ENCODE measurements at regions not wholly inside any gene's neighbourhood (a gene's known extent, or its start where the extent isn't known, plus 50 kb on each side); places are given as distances from the start of the nearest gene placed in this dataset.
A peak's percentile ranks its signal among the peaks of the same experiment; 100 is the strongest.

DNA sequence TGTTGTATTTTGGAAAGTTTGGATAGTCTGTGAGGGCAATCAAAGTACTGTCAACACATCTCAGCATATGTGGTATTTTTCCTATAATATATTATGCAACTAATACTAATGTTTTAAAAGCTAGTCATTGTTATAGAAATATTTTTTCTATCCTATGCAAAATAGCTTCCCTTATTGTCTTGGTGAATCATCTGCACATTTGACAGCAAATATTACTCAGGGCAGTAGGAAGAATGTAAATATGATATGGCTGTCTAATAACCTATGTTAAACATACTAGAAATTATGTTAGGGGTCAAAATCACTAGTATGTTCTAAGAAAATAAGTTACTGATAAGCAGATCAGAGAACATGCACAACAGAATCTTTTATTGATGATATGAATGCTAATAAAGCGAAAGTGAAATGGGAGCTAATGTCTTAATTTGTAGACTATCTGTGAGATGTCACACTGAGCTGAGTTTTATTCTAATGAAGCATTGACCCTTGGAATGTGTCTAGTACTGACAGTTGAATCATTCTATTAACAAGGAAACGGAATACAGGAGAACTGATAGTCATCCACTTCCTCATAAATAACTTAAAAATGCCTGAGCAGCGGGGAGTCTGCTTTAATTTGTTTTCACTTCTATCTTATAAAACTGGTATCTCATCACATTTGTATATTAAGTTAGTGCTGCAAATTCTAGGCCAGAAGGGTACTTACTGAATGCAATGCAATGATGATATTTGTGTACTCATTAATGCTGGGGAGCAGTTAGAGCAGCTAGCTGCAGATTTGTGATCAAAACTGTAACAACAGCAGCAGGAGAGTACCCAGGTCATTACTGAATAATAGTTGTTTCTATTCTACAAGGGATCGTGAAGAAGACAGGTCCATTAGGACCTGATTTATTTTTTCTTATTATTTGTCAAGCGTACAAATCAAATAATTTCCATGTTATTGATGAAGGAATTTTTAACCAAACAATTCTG is 440.3 kb upstream of the AADAT start:
- H3K36me3 ChIP-seq (ENCODE audit: control insufficient read depth, insufficient read depth, low read length) = no peaks in the 10 kb centered on the region
- H3K27me3 ChIP-seq (ENCODE audit: control insufficient read depth, insufficient read depth, low read length) = no peaks in the 10 kb centered on the region
- no peak for FAIRE-seq
- no peak overlapping the region for H3K4me3 ChIP-seq (ENCODE audit: low read depth, low read length)
- TF ChIP-seq, protein P1, sequence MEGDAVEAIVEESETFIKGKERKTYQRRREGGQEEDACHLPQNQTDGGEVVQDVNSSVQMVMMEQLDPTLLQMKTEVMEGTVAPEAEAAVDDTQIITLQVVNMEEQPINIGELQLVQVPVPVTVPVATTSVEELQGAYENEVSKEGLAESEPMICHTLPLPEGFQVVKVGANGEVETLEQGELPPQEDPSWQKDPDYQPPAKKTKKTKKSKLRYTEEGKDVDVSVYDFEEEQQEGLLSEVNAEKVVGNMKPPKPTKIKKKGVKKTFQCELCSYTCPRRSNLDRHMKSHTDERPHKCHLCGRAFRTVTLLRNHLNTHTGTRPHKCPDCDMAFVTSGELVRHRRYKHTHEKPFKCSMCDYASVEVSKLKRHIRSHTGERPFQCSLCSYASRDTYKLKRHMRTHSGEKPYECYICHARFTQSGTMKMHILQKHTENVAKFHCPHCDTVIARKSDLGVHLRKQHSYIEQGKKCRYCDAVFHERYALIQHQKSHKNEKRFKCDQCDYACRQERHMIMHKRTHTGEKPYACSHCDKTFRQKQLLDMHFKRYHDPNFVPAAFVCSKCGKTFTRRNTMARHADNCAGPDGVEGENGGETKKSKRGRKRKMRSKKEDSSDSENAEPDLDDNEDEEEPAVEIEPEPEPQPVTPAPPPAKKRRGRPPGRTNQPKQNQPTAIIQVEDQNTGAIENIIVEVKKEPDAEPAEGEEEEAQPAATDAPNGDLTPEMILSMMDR (IDR thresholded peaks at IDR 0.05; ENCODE audit: insufficient read depth, low read length, severe bottlenecking) = no peak
- DNase-seq (ENCODE audit: low read depth) = peak; percentile 0

- DNase-seq (ENCODE audit: low read depth) (no peak), FAIRE-seq (no peak)
- no peaks in the 10 kb centered on the region for H3K36me3 ChIP-seq (ENCODE audit: control insufficient read depth, insufficient read depth, low read length)
- TF ChIP-seq, protein P1 (IDR thresholded peaks at IDR 0.05; ENCODE audit: insufficient read depth, low read length, severe bottlenecking) = no peak
- no peak overlapping the region for H3K4me3 ChIP-seq (ENCODE audit: low read depth, low read length)
- H3K27me3 ChIP-seq (ENCODE audit: control insufficient read depth, insufficient read depth, low read length) = no peaks in the 10 kb centered on the region
These were observed 436.7 kb upstream of the AADAT start for GRCh38 chr4:170526471-170526870.

DNA sequence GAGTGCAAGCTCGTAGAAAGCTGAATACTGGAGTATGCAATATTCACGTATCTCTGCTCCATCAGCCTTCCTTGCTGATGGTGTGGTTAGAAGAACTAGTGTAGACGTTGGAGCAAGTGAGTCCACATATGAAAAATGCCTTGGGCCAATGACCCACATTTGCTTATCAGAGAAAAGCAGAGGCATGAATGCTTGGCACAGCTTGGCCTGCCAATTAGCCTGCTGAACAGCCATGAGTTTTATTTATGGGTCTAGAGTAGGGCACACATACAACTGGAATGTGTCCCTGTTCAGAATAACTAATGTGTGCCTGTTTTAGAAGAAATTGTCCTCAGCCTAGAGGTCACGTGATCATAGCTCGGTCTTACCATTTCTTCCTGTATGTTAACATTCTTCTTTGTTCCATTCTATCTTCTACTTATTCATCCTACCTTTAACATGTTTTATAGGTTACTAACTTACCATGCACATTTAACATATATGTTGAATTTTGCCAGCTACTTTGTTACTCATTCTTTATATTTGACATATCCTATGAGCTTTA is 432.7 kb upstream of the AADAT start:
- TF ChIP-seq, protein P1 (IDR thresholded peaks at IDR 0.05; ENCODE audit: insufficient read depth, low read length, severe bottlenecking) = no peak
- FAIRE-seq (no peak), DNase-seq (ENCODE audit: low read depth) (no peak)
- Histone ChIP-seq H3K36me3 (ENCODE audit: control insufficient read depth, insufficient read depth, low read length) (no peaks in the 10 kb centered on the region), H3K4me3 (ENCODE audit: low read depth, low read length) (no peak overlapping the region), H3K27me3 (ENCODE audit: control insufficient read depth, insufficient read depth, low read length) (no peaks in the 10 kb centered on the region)

DNA sequence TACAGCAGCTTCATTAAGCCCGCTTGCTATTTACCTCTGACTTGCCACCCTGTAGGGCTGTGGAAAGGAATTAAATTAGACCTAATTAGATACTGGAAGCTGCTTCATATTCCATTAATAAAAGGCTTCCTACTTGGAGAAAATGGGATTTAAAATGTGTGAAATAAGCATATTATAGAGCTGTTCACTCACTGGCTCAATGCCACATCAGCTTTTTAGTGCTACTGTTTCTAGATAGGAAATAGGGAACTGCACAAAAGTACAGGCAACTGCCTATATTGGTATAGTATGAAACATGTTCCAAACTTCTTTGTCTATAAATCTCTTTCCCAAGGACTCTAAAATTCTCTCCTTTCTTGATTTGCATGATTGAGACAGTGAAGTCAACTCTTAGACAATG is 407.9 kb upstream of the AADAT start:
- Histone ChIP-seq H3K27me3 (ENCODE audit: control insufficient read depth, insufficient read depth, low read length) (no peaks in the 10 kb centered on the region), H3K4me3 (ENCODE audit: low read depth, low read length) (no peak overlapping the region), H3K36me3 (ENCODE audit: control insufficient read depth, insufficient read depth, low read length) (no peaks in the 10 kb centered on the region)
- FAIRE-seq = no peak
- TF ChIP-seq, protein P1 (IDR thresholded peaks at IDR 0.05; ENCODE audit: insufficient read depth, low read length, severe bottlenecking) = no peak
- DNase-seq (ENCODE audit: low read depth) = no peak

GRCh38 chr4:170497112-170497511 is 407.4 kb upstream of the AADAT start:
- DNase-seq (ENCODE audit: low read depth) = no peak
- Histone ChIP-seq H3K36me3 (ENCODE audit: control insufficient read depth, insufficient read depth, low read length) (no peaks in the 10 kb centered on the region), H3K4me3 (ENCODE audit: low read depth, low read length) (no peak overlapping the region), H3K27me3 (ENCODE audit: control insufficient read depth, insufficient read depth, low read length) (no peaks in the 10 kb centered on the region)
- TF ChIP-seq, protein P1 (IDR thresholded peaks at IDR 0.05; ENCODE audit: insufficient read depth, low read length, severe bottlenecking) = no peak
- no peak for FAIRE-seq

Data from bronchial epithelial cell (primary cell).